ENCODE measurements at regions not wholly inside any gene's neighbourhood (a gene's known extent, or its start where the extent isn't known, plus 50 kb on each side); places are given as distances from the start of the nearest gene placed in this dataset.

- H3K4me3 ChIP-seq (ENCODE audit: low read depth in 1 of 3, low read length in 3 of 3), result no peak overlapping the region
- 84% methylated on average over 2 of the region's 2 CpGs for WGBS
- DNase-seq (ENCODE audit: low spot score), result no peak
Observed at GRCh38 chr15:69758291-69758771, 305.7 kb downstream of the RPLP1 start.

More at GRCh38 chr15:69758291-69758771, 305.7 kb downstream of the RPLP1 start:
- Histone ChIP-seq H3K4me1 (ENCODE audit: control insufficient read depth in 4 of 4, insufficient read depth in 4 of 4, low read length in 3 of 4) (no peaks in the 10 kb centered on the region), H3K27ac (ENCODE audit: low read depth in 1 of 2, low read length in 2 of 2) (no peak overlapping the region), H3K9ac (ENCODE audit: low read depth in 1 of 2, low read length in 2 of 2) (no peak overlapping the region), H3K36me3 (ENCODE audit: control insufficient read depth in 4 of 4, insufficient read depth in 3 of 4, low read depth in 1 of 4, low read length in 3 of 4) (no peaks in the 10 kb centered on the region), H3K9me3 (ENCODE audit: control insufficient read depth in 4 of 4, low read length in 3 of 4) (no peaks in the 10 kb centered on the region), H3K27me3 (ENCODE audit: control insufficient read depth in 4 of 4, insufficient read depth in 4 of 4, low read length in 3 of 4) (no peaks in the 10 kb centered on the region)
- TF ChIP-seq ATF3 (IDR thresholded peaks at IDR 0.05) (no peak), FOXA1 (IDR thresholded peaks at IDR 0.05) (no peak), ZBTB33 (IDR thresholded peaks at IDR 0.05) (no peak), EGR1 (IDR thresholded peaks at IDR 0.05; ENCODE audit: low read depth in 2 of 2) (no peak), RAD21 (IDR thresholded peaks at IDR 0.05) (no peak), RXRA (IDR thresholded peaks at IDR 0.05) (no peak), YY1 (IDR thresholded peaks at IDR 0.05) (no peak), TAF1 (conservative IDR thresholded peaks at IDR 0.05) (no peak), HNF4G (IDR thresholded peaks at IDR 0.05) (no peak), CTCF (IDR thresholded peaks at IDR 0.05; ENCODE audit: low read depth, low read length, missing input control) (no peak), FOXA2 (IDR thresholded peaks at IDR 0.05) (no peak), REST (IDR thresholded peaks at IDR 0.05) (no peak), HNF4A (conservative IDR thresholded peaks at IDR 0.05) (no peak), SP1 (IDR thresholded peaks at IDR 0.05) (no peak), GABPA (IDR thresholded peaks at IDR 0.05 in 1 of 2, conservative IDR thresholded peaks at IDR 0.05 in 1 of 2) (no peak), MAX (IDR thresholded peaks at IDR 0.05) (no peak), JUND (IDR thresholded peaks at IDR 0.05) (no peak)

Measured in liver (tissue), 8 donors.